HG03469 (cell line): ENCODE measurements at regions not wholly inside any gene's neighbourhood (a gene's known extent, or its start where the extent isn't known, plus 50 kb on each side); places are given as distances from the start of the nearest gene placed in this dataset.

Experiments
- ATAC-seq: cut with Tn5 transposase; IDR thresholded peaks from one replicate; pipeline ENCODE4 v1.9.1; 2021; ENCODE audit warnings: mild to moderate bottlenecking, moderate library complexity, moderate number of reproducible peaks; ENCODE audit not compliant: unreplicated experiment

DNA sequence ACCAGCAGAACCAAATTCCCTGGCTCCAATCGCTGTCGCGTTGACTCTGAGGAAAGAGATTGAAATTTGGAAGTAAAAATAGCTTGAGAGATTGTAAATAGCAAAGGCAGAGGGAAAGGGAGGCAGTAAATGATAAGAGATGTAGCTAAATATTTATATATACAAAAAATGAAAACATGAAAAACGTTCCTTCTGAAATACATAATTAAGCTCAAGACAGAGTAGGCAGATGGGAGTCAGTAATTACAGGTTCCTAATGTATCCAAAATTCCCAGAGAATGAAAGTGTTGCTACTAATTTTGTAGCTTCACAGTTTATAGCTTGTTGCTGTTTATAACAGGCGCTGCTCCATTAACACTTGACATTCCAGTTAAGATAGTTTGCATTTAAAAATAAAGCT lies 648.7 kb downstream of the KCNA4 start:
- no peak for ATAC-seq

DNA sequence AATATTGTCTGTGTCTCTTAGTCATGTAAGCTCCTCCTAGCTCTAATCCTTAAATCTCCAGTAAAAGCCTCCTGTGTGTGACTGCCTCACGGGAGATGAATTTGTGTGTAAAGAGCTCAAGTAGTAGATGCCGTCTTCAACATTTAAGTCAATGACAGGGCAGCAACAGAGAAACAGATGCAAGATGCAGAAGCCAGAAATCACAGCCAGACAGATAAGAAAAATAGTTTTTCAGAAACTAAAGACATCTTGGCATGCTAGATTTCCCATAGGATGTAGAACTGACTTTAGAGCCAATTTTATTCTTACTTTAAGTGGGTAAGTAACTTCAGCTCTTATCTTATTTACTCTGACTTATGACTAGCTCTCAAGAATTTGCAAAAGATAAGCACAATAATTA lies 652.8 kb downstream of the KCNA4 start:
- no peak for ATAC-seq

DNA sequence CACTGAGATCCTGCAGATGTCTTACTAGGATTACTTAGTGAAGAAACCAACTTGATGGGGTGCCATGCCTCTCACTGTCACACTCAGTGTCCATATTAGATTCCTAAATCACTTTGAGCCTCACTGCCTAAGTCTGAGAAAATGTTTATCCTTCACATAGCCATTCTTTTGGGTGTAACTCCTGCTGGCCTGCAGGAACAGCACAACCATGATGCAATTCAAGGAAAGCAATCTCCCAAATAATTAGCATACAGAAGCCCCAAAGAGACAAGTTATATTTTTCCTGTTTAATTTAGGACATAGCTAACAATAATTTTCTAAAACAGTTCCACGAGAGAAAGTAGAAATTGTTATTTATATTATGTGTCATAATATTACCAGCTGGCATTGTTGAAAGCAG lies 655.5 kb downstream of the KCNA4 start:
- ATAC-seq: no peak

DNA sequence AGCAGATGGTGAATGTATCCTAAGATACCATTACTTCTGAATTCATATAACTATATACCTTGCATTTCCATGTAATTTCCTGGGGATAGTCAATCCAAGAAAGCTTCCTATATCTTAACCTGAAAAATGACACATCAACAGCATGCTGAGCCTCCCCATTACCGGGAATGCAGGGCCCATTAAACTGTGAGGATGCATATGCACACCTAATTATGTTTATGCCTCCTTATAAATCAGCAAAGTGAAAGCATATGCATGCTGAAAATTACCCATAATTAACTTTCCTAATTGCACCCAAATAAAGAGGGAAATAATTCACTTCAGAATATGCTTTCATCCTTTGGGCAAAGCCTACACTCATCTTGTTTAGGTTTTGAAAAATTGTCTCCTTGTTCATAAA lies 663.0 kb downstream of the KCNA4 start:
- ATAC-seq: no peak

DNA sequence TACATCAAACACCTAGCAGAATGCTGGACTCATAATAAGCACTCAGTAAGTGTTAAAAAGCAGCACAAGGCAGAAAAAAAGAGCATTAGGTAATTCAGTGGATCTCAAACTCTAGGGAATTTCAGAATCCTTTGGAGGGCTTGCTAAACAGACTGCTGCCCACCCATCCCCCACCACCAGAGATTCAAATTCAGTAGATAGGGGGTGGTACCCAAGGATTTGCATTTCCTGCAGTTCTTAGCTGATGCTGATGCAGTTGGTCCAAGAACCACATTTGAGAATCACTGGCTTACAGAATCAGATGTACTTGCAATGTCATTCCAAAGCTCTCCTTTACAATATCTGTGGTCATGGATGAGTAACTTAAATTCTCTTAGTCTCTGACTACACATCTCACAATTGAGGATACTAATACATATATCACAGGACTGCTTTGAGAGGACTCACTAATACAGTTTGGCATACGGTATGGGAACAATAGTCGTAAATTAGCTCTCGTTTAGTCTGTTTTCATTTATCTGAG lies 664.5 kb downstream of the KCNA4 start:
- ATAC-seq: no peak

DNA sequence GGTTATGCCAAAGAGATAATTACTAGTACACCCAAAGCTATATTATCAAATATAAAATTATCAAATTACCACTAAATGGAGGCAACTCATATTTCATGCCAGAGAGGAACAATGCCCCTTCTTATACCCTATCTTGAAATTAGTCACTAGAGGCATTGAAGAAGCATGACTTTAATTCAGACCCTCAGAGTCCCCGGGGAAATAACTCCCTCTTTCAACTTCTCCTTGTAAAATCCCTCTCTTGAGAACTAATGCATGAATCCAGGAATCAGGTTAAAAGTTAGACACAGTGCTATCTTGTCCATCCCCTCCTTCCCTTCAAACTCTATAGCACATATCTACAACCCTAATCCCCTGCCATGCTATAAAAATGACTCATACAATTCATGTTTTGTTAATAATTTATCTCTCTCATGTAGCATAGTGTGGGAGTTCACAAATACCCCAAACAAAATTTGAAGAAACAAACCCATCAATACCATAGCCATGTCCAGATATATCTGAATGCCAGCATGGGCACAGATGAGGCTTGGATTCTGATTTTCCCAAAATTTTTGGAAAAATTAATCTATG lies 665.4 kb downstream of the KCNA4 start:
- no peak for ATAC-seq

DNA sequence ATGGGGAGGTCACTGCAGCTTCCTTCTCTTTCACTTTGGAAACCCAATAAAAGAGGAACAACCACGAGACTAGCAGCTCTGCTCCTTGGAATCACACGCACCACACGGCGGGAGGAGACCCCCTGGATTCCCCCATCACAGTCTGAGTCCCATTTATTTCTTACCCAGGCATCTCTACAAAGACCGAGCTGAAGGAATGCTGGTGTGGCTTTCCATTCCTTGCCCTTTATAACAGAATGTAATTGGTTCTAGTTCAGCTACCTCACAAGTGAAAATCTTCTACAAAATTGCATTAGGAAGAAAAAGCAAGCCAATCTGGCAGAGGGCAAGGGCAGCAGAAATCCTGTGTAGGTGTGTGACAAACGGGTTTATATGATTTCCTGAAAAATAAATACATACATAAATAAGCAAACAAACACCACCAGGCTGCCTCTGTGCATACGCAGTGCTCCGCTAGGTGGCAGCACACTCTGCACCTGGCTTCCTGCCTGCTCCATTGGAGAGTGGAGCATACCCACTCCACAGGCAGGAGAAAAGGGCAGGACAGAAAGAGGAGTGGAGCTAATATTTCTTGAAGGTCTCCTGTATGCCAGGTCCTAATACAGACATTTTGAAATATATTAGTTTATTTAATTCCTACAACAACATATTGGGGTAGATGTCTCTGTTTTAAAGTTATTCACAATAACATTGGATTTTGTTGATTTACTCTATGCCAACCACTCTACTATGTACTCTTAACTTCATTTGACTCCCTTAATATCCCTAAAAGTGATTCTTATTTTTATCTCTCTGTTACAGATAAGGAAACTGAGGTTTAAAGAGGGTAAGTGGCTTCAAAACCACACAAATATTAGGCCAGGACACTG lies 673.1 kb downstream of the KCNA4 start:
- ATAC-seq: peak; percentile 96

DNA sequence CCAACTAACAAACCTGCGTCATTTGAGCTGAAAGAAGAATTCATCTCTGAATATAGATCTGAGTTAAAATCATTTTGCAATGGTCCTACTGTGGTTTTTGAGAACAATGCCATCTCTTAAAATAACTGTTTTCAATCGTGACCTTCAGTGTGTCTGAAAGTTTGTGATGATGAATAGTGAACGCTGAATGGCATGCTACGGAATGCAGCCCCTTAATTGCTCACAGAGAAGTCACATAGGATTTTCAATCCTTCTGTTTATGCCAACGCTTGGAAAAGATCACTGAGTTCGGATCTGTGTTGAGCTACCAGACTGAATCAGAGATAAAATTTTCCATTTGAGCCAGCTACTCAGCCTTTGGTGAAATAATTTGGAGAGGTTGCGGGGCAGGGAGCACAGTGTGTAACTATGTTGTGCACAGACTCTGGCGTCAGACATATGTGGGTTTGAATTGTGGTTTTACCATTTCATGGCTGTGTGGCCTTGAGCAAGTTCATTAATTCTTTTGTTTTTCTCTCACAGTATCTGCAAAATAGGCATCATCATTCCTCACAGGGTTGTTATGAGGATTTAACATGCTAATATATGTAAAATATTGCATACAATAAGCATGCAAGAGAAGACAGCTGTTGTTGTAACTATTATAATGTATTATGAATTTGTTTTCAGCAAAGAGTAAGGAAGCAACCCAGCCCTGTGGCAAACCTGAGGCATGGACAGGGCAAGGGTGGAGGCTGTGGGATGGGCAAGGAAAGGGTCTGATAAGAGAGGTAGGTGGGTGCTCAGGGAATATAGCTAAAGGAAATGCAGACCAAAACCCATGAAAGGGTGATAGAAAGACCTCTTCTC lies 679.9 kb downstream of the KCNA4 start:
- no peak for ATAC-seq

DNA sequence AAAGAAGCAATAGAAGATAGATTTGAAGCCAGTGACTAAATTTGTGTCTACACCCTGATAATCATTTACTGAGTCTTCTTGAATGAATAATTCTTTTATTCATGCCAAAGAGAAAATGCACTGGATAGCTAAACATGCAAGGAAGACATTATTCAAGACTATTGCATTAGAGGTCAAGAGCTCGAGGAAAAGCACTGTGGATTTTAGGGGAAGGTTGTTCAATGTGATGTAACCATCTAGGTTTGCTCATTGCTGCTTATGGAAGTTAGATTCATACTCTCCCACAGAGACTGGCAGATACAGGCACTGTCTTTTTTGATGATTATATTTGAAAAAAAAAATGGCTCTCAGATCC lies 682.1 kb downstream of the KCNA4 start:
- no peak for ATAC-seq

DNA sequence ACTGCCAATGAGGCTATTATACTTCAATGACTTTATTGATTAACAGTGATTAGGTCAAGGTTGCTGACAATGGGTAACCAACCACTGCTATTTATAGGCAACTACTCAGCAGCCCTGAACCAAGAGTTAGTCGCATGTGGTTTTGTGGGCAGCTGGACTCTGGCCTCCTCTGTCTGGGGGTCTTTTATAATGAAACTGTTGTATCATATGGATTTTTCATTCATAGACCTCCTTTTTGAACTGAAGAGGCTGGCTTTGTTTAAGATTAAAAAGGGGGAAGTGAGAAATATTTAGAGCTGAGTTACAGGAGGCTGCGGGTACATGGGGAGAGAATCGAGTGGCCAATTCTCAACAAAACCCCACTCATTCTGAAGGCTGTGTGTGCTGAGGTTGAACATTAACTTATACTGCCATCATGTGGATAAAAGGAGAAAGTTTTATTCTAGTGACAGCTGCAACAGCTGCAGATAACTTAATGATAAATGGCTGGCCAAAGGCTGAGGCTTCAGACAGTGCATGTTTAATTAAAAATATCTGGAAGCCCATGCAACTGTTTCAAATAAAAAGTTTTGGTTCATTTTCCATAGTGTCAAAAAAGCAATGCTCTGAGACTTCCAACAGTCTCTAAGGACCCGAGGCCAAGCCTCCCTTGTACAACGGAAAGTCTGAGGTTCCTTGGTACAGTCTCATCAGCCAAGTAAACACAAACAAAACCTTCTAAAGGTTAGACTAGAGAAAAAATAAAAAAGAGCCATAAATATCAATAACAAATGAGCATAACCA lies 682.6 kb downstream of the KCNA4 start:
- ATAC-seq: peak; percentile 91

DNA sequence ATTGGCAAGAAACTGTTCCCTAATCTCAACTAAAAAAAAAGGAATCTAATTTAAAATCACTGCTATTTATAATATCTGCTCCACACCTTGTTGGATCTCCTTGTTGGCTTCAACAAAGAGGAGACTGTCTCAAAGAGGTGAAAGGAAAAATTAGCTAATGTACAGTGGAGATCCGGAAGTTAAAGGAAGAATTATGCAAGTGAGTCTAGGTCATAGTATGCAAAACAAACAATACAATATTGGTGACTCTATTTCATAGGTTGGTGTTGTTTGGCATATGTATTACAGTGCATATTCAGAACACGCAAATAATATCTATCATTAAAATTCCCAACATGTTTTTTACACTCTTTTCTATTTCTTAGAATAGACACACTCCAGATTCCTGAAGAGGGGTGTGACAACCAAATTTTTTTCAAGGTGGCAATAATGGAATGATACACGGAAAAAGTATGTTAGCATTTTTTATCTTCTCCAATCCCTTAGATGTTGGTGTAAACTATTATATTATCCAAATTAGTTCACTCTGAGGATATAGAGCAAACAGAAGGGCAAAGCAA lies 685.3 kb downstream of the KCNA4 start:
- ATAC-seq: no peak

DNA sequence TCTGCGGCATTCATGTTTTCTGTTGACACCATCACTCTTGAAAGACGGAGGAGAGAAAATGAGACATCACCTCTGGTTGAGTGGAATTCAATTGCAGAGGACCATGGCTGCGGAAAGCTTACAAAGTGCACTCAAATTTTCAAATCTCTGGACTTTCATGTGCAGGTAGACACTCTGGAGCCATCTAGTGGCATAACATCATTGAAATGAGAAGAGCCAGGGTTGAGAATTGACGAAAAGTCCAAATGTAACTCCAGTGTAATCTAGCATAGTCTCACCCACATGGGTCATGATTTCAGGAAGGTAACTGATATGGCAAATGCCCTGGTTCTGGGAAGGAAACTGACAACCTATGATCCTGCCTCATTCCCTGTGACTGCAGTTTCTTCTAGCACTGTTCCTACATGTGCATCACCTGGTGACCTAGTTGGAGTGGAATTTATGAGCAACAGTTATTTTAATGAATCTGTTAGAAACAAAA lies 687.8 kb downstream of the KCNA4 start:
- no peak for ATAC-seq

DNA sequence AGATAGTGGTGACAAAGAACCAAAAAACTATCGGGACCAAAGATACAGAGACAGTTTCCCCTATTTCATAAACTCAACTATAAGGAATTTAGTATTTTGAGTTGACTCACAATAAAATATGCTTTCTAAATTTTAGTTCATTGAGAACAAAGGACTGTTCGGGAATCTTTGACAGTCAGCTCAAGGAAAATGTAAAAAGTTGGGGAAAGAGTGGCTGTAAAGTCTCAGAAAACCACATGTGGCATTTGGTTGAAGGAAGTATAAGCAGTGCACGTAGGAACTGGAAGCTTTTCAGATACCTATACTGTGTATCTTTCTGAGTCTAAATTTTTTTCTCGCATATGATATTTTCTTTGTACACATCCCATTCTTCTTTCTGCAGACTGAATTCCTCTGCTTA lies 688.9 kb downstream of the KCNA4 start:
- no peak for ATAC-seq

DNA sequence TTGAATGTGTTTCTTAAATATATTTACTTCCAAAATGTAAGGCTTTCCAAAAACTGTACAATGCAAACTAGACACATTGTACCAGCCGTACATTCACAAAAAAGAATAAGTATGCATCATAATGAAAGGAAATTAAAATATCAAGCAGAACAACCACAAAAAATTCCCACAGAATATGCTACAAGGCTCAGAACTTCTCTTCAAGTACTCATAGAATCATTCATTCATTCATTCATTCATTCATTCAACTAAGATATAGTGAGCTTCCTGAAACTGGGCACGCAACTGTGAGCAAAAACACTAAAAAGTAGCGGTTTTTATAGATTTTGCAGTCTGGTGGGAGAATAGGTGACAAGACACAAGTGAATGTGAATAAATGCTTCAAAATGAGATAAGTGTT lies 690.1 kb downstream of the KCNA4 start:
- no peak for ATAC-seq

DNA sequence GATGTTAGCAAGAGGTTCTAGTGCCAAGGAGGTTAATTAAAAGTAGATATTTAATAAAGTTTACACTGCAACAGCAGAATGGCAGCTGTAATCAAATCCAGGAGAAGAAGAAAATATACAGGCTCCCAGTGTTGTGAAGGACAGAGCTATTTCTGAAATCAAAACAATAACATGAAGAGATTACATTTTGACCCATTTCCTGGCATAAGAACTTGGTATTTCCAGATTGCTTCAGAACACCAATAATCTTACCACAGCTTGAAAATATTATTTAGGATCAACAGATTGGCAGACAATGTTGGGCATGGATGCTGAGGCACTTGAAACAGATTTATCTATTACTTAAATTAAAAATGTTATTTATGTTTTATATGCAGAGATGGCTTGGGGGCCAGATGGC lies 692.5 kb downstream of the KCNA4 start:
- ATAC-seq: no peak

DNA sequence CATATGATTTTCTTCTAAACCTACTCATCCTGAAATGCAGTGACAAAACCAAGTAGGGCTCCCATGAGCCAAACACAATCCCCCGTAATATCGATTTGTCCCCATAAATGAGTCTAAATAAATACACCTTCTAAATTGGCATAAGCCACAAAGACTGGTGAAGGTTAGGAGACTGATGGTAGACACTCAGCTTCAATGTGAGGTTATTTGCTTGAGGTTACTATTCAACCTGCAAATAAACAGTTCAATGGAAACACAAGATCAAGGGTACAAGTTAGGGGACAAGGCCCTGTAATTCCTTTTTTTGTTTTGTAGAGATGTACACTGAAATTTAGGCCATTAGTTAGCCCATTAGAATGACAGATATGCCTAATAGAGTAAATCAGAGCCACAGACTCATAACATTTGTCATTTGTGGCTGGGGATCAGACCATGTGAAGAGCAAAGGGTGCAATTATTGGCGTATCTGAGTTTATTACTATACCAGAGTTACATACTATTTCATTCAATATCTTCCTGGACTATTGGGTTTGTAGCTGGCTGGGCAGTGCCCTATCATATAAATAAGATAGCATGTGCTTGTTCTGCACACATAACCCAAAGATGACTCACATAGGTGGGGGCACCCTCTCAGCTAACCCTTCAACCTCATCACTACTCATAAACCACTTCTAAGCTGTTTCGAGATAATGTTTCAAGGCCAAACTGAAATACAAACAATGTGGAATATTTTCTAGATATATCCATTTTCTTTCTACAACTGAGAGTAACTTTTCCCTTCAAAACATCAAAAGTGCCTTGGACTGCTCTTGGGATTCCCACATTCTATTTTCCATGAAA lies 695.3 kb downstream of the KCNA4 start:
- no peak for ATAC-seq

DNA sequence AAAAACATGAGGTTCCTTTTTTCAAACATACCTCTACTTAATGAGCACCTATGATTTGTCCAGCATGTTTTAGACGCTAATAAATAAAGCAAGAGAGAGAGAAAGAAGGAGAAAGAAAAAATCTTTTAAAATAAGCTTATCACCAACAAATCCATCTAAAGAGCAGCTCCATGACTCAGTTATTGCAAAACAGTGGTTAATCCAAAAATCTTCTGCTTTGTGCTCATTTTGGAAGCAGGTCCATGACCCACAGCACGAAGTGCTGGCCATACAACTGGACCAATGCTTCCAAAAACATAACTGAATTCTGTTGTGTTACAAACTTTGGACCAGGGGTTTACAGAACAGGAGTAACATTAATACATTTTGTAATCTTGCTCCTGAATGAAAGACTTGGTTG lies 696.6 kb downstream of the KCNA4 start:
- ATAC-seq: no peak

DNA sequence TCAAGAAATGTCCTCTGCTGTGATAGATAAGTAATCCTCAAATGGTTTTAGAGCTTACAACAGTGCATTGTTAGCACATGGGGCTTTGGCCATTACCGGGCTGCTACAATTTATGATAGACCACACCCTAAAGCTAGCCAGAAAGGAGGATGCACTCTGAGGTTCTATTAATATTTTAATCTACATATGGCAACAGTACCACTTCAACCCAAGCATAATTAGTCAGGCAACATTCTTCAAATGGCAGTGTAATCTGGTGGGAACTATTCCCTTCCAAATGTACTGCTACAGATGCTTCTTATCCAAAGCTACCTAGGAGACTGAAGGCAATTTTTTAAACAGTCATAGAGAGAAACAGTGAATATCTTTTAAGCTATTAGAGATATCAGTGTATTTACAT lies 697.6 kb downstream of the KCNA4 start:
- ATAC-seq: no peak

DNA sequence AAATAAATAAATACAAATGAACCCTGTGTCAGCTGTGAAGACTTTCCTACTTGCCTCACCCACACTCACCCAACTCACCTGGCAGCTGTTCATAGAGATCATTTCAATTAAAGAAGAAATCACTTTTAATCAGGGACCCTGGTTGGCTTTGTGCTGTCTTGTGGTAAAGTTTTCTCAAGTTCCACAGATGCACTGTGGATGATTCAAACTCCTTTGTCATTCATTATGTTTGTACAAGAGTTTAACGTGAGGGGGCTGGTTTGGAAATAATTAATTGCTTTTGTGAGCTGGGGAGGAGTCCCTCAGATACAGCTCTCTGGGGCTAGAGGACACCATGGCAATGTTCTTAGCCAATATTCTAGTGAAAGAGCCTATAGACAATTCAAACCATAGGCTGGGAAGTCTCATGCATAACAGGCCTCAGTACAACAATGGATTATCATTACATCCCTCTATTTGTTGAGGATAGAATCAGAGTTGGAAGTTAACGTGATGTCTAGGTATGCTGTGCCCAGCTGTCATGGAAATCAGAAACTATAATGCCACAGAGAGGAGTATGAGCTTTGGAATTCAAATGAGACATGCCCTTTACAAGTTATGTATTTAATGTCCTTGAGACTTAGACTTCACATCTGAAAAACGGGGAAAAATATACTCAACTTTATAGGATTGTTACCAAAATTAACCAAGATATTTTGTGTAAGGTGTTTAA lies 698.5 kb downstream of the KCNA4 start:
- no peak for ATAC-seq
